NCI-H69 (cell line): ENCODE measurements at regions not wholly inside any gene's neighbourhood (a gene's known extent, or its start where the extent isn't known, plus 50 kb on each side); places are given as distances from the start of the nearest gene placed in this dataset.

ENCODE experiments used
- DNase-seq: peaks from one replicate; lab custom pipeline; 2025; lab: John Stamatoyannopoulos, UW

GRCh38 chr13:66071029-66071428 is 1159.1 kb downstream of the PCDH9 start:
- no peak for DNase-seq

- DNase-seq, result peak; percentile 18
These were observed 1160.6 kb downstream of the PCDH9 start for GRCh38 chr13:66069570-66069969.

- no peak for DNase-seq
These were observed 1161.5 kb downstream of the PCDH9 start for GRCh38 chr13:66068683-66069082.

GRCh38 chr13:66048888-66049287 is 1181.2 kb downstream of the PCDH9 start:
- DNase-seq, result no peak

- DNase-seq, result no peak
These were observed 1189.6 kb downstream of the PCDH9 start for GRCh38 chr13:66040506-66040905.

GRCh38 chr13:66037096-66037495 is 1193.0 kb downstream of the PCDH9 start:
- DNase-seq, result peak; percentile 89

- DNase-seq, result peak; percentile 70
These were observed 1193.5 kb downstream of the PCDH9 start for GRCh38 chr13:66036636-66037035.

- peak; percentile 96 for DNase-seq
These were observed 1194.0 kb downstream of the PCDH9 start for GRCh38 chr13:66036024-66036614.

- DNase-seq, result no peak
These were observed 1196.2 kb downstream of the PCDH9 start for GRCh38 chr13:66033924-66034323.

GRCh38 chr13:66021846-66022245 is 1208.3 kb downstream of the PCDH9 start:
- DNase-seq, result no peak

- DNase-seq, result no peak
These were observed 1215.4 kb downstream of the PCDH9 start for GRCh38 chr13:66014771-66015170.

- DNase-seq, result no peak
These were observed 1220.9 kb downstream of the PCDH9 start for GRCh38 chr13:66009241-66009640.

GRCh38 chr13:66003558-66003957 is 1226.6 kb downstream of the PCDH9 start:
- no peak for DNase-seq

- DNase-seq, result no peak
These were observed 1229.0 kb downstream of the PCDH9 start for GRCh38 chr13:66001140-66001539.

GRCh38 chr13:65999411-65999810 is 1230.7 kb downstream of the PCDH9 start:
- DNase-seq, result no peak

GRCh38 chr13:65990684-65991083 is 1239.5 kb downstream of the PCDH9 start:
- DNase-seq, result peak; percentile 52

- DNase-seq, result peak; percentile 42
These were observed 1244.5 kb downstream of the PCDH9 start for GRCh38 chr13:65985612-65986011.

- DNase-seq, result no peak
These were observed 1252.6 kb downstream of the PCDH9 start for GRCh38 chr13:65977525-65977924.

GRCh38 chr13:65971541-65971940 is 1258.6 kb downstream of the PCDH9 start:
- DNase-seq, result peak; percentile 56

- peak; percentile 53 for DNase-seq
These were observed 1263.1 kb downstream of the PCDH9 start for GRCh38 chr13:65966991-65967451.

- peak; percentile 44 for DNase-seq
These were observed 1264.6 kb downstream of the PCDH9 start for GRCh38 chr13:65965501-65965900.

- no peak for DNase-seq
These were observed 1265.5 kb downstream of the PCDH9 start for GRCh38 chr13:65964672-65965071.

- no peak for DNase-seq
These were observed 1270.8 kb downstream of the PCDH9 start for GRCh38 chr13:65959305-65959704.

GRCh38 chr13:65946387-65946786 is 1283.7 kb downstream of the PCDH9 start:
- peak; percentile 13 for DNase-seq
